Smooth muscle cell of the brain vasculature (primary cell): ENCODE measurements at regions not wholly inside any gene's neighbourhood (a gene's known extent, or its start where the extent isn't known, plus 50 kb on each side); places are given as distances from the start of the nearest gene placed in this dataset.
A peak's percentile ranks its signal among the peaks of the same experiment; 100 is the strongest.

Experiments
- DNase-seq: peaks from one replicate; pipeline ENCODE4 v3.0.0-alpha.2; 2012; ENCODE audit warnings: low read depth, low spot score

- DNase-seq = no peak
Observed at GRCh38 chr12:124517260-124518050, 50.0 kb downstream of the NCOR2 start.

- DNase-seq = no peak
Observed at GRCh38 chr12:124516850-124517249, 50.6 kb downstream of the NCOR2 start.

GRCh38 chr12:124515981-124516380 lies 51.4 kb downstream of the NCOR2 start:
- no peak for DNase-seq

- DNase-seq = no peak
Observed at GRCh38 chr12:124514996-124515932, 52.1 kb downstream of the NCOR2 start.

- no peak for DNase-seq
Observed at GRCh38 chr12:124514145-124514995, 53.0 kb downstream of the NCOR2 start.

GRCh38 chr12:124513297-124513867 lies 54.0 kb downstream of the NCOR2 start:
- no peak for DNase-seq

GRCh38 chr12:124512667-124513296 lies 54.6 kb downstream of the NCOR2 start:
- DNase-seq = peak; percentile 96

GRCh38 chr12:124511259-124511985 lies 56.0 kb downstream of the NCOR2 start:
- DNase-seq = no peak

- DNase-seq = no peak
Observed at GRCh38 chr12:124510301-124510970, 57.0 kb downstream of the NCOR2 start.

GRCh38 chr12:124509676-124510300 lies 57.6 kb downstream of the NCOR2 start:
- DNase-seq = no peak

GRCh38 chr12:124509300-124509675 lies 58.1 kb downstream of the NCOR2 start:
- no peak for DNase-seq

- DNase-seq = no peak
Observed at GRCh38 chr12:124508381-124509079, 58.9 kb downstream of the NCOR2 start.

- peak; percentile 67 for DNase-seq
Observed at GRCh38 chr12:124507188-124508109, 60.0 kb downstream of the NCOR2 start.

- no peak for DNase-seq
Observed at GRCh38 chr12:124506832-124507153, 60.6 kb downstream of the NCOR2 start.

GRCh38 chr12:124506145-124506831 lies 61.1 kb downstream of the NCOR2 start:
- DNase-seq = peak; percentile 60

GRCh38 chr12:124505001-124505818 lies 62.2 kb downstream of the NCOR2 start:
- DNase-seq = no peak
